K562 (cell line): ENCODE measurements at regions not wholly inside any gene's neighbourhood (a gene's known extent, or its start where the extent isn't known, plus 50 kb on each side); places are given as distances from the start of the nearest gene placed in this dataset.

Experiments used
- ATAC-seq: fragments of 200-7000 bp; cut with Tn5 transposase; 3 replicates; pipeline ENCODE4 v1.9.1; 2020; ENCODE audit warnings: moderate library complexity
- BruUV-seq: library from RNA; stranded (reverse); fragments of 400-500 nt; replicated peaks from 2 replicates; lab custom pipeline; 2021; lab: Mats Ljungman, UMichigan
- CTCF ChIA-PET: fragments of 300-600 bp; formaldehyde crosslinking; extraction: SDS; loops from one replicate; lab custom pipeline; 2021; ENCODE audit warnings: low intra/inter-chr PET ratio; lab: Yijun Ruan, JAX
- POLR2A ChIA-PET: fragments of 300-600, 350-650 bp; sonication (Branson Sonifier 250); formaldehyde crosslinking; extraction: SDS; loops from one replicate; lab custom pipeline; 2021; ENCODE audit warnings: antibody characterized with exemption, inconsistent platforms; lab: Yijun Ruan, JAX
- DNase-seq, 4 experiments: peaks; one replicate each; pipeline versions ENCODE4 v3.0.0 to v3.0.0-alpha.2; 2011 to 2018; ENCODE audit warnings: low spot score in 3 of 4, mixed read lengths in 3 of 4; ENCODE audit errors: extremely low read depth in 1 of 4
- FAIRE-seq: peaks from 2 replicates; lab custom pipeline; 2011; peaks lifted over from hg19 to GRCh38; lab: Jason Lieb, UNC
- H2AFZ ChIP-seq: 2 replicates; pipeline ENCODE4 v1.6.0; 2011; ENCODE audit warnings: low read depth, low read length, control low read depth, inconsistent platforms
- H3K27ac ChIP-seq: fragments of 200-600 bp; 3 replicates; pipeline ENCODE4 v1.8.0; 2011; ENCODE audit warnings: low read depth, mild to moderate bottlenecking, control low read depth, inconsistent platforms, low read length, moderate library complexity, mixed read lengths; ENCODE audit errors: extremely low read depth
- H3K27me3 ChIP-seq, 2 experiments: fragments of 300-600 bp in 1 of 2; 2 replicates in 1 of 2; 3 replicates in 1 of 2; pipeline versions ENCODE4 v1.6.0 to v1.8.0; 2011; ENCODE audit warnings: inconsistent platforms in 2 of 2, low read length in 2 of 2, mild to moderate bottlenecking in 1 of 2, mixed read lengths in 1 of 2, moderate library complexity in 1 of 2; ENCODE audit not compliant: control insufficient read depth in 2 of 2, insufficient read depth in 2 of 2
- H3K36me3 ChIP-seq: fragments of 300-600 bp; 3 replicates; pipeline ENCODE4 v1.8.0; 2011; ENCODE audit warnings: mild to moderate bottlenecking, low read length, inconsistent platforms; ENCODE audit not compliant: control insufficient read depth, insufficient read depth
- H3K4me1 ChIP-seq, 2 experiments: fragments of 200-600 bp in 1 of 2; replicated peaks in 1 of 2; 2 replicates in 1 of 2; 3 replicates in 1 of 2; pipeline versions ENCODE4 v1.5.1 to v1.8.0; 2011; ENCODE audit warnings: inconsistent platforms in 2 of 2, low read length in 2 of 2, mild to moderate bottlenecking in 1 of 2, mixed read lengths in 1 of 2, moderate library complexity in 1 of 2; ENCODE audit not compliant: control insufficient read depth in 2 of 2, insufficient read depth in 2 of 2
- H3K4me2 ChIP-seq: 2 replicates; pipeline ENCODE4 v1.6.1; 2011; ENCODE audit warnings: low read length, control low read depth, inconsistent platforms, mixed read lengths; ENCODE audit not compliant: insufficient read depth
- H3K4me3 ChIP-seq: fragments of 200-600 bp; sonication (generic), shearing (Covaris generic); 2 replicates; pipeline ENCODE4 v1.5.1; 2016; ENCODE audit warnings: control low read depth, inconsistent platforms
- H3K79me2 ChIP-seq: fragments of 200-600 bp; 3 replicates; pipeline ENCODE4 v1.8.0; 2011; ENCODE audit warnings: low read length, inconsistent platforms; ENCODE audit not compliant: control insufficient read depth, insufficient read depth
- H3K9ac ChIP-seq, 2 experiments: 2 replicates each; pipeline versions ENCODE4 v1.6.0 to v1.6.1; 2011; ENCODE audit warnings: low read depth in 2 of 2, low read length in 2 of 2, control low read depth in 1 of 2, inconsistent platforms in 1 of 2, mild to moderate bottlenecking in 1 of 2, mixed read lengths in 1 of 2; ENCODE audit not compliant: insufficient read depth in 1 of 2
- H3K9me1 ChIP-seq: one replicate; pipeline ENCODE4 v1.6.0; 2011; ENCODE audit warnings: inconsistent platforms, mild to moderate bottlenecking, low read length, moderate library complexity; ENCODE audit not compliant: control insufficient read depth, insufficient read depth
- H3K9me3 ChIP-seq: replicated peaks from 2 replicates; pipeline ENCODE4 v1.5.1; 2011; ENCODE audit warnings: low read depth, low read length, inconsistent platforms; ENCODE audit not compliant: control insufficient read depth, insufficient read depth
- H4K20me1 ChIP-seq: replicated peaks from 2 replicates; pipeline ENCODE4 v1.6.1; 2011; ENCODE audit warnings: low read length, inconsistent platforms, mixed read lengths; ENCODE audit not compliant: control insufficient read depth, insufficient read depth
- ADNP ChIP-seq: fragments of 200-800 bp; sonication (Bioruptor generic); IDR thresholded peaks from 2 replicates; pipeline ENCODE4 v1.6.1; 2016; ENCODE audit warnings: missing genetic modification characterization, missing compliant biosample characterization
- CBFA2T2 ChIP-seq: fragments of 450-650 bp; conservative IDR thresholded peaks from 2 replicates; pipeline ENCODE4 v1.6.1; 2017; ENCODE audit warnings: mild to moderate bottlenecking
- CEBPG ChIP-seq, 3 experiments: fragments of 200-800 bp in 1 of 3; sonication (Bioruptor generic) in 1 of 3; sonication (generic) in 1 of 3; formaldehyde crosslinking in 1 of 3; IDR thresholded peaks in 2 of 3; conservative IDR thresholded peaks in 1 of 3; 2 replicates each; pipeline versions ENCODE4 v1.6.1 to v1.8.0; 2016 to 2022; ENCODE audit warnings: missing compliant biosample characterization in 2 of 3, missing genetic modification characterization in 2 of 3, mild to moderate bottlenecking in 1 of 3, missing genetic modification reagents in 1 of 3
- CSDE1 ChIP-seq, 2 experiments: fragments of 450-650 bp; IDR thresholded peaks; 2 replicates each; pipeline ENCODE4 v1.6.1; 2016; ENCODE audit warnings: mild to moderate bottlenecking in 1 of 2
- CXXC5 ChIP-seq: fragments of 250-450 bp; sonication (Bioruptor Pico); IDR thresholded peaks from 2 replicates; pipeline ENCODE4 v1.8.0; 2022; ENCODE audit warnings: inconsistent platforms, mild to moderate bottlenecking, moderate library complexity
- FOXP1 ChIP-seq: sonication (generic); formaldehyde crosslinking; IDR thresholded peaks from 2 replicates; pipeline ENCODE4 v1.8.0; 2022; ENCODE audit warnings: mild to moderate bottlenecking, missing genetic modification reagents
- KDM2B ChIP-seq: fragments of 250-450 bp; sonication (Bioruptor Pico); IDR thresholded peaks from 2 replicates; pipeline ENCODE4 v1.8.0; 2021; ENCODE audit warnings: mild to moderate bottlenecking, moderate library complexity
- NFRKB ChIP-seq: fragments of 450-650 bp; IDR thresholded peaks from 2 replicates; pipeline ENCODE4 v1.6.1; 2016; ENCODE audit warnings: low read depth
- NFXL1 ChIP-seq: fragments of 450-650 bp; formaldehyde crosslinking; IDR thresholded peaks from 2 replicates; pipeline ENCODE4 v1.4.0; 2021; ENCODE audit warnings: mild to moderate bottlenecking
- RFX5 ChIP-seq: IDR thresholded peaks from 2 replicates; pipeline ENCODE4 v1.6.1; 2011; ENCODE audit warnings: low read depth, mild to moderate bottlenecking, improper control_type of control experiment, low read length
- THRAP3 ChIP-seq: fragments of 450-650 bp; IDR thresholded peaks from 2 replicates; pipeline ENCODE4 v1.6.1; 2016; ENCODE audit warnings: mild to moderate bottlenecking, inconsistent platforms, borderline replicate concordance
- ZNF274 ChIP-seq: IDR thresholded peaks from 2 replicates; pipeline ENCODE4 v1.6.1; 2011; ENCODE audit warnings: low read depth, mild to moderate bottlenecking, low read length, moderate library complexity, borderline replicate concordance
- ZNF699 ChIP-seq: fragments of 250-450 bp; sonication (Bioruptor Pico); IDR thresholded peaks from 2 replicates; pipeline ENCODE4 v1.8.0; 2021; ENCODE audit warnings: mild to moderate bottlenecking, moderate library complexity; ENCODE audit not compliant: insufficient replicate concordance
- WGBS: fragments of 100-300 bp; shearing (Covaris generic); methylation state at CpG from one replicate; pipeline ENCODE4 v1.1.6; 2016; ENCODE audit warnings: low coverage, mixed read lengths; ENCODE audit not compliant: insufficient coverage; ENCODE audit errors: missing lambda C conversion rate; 5-methylcytosine and 5-hydroxymethylcytosine counted together
- in situ Hi-C: fragments of 300-500 bp; cut with MboI; formaldehyde crosslinking; loops from 4 replicates; pipeline ENCODE4 v1.15.0; 2018; ENCODE audit warnings: inconsistent platforms, mixed read lengths
- intact Hi-C: fragments of 100-400 bp; cut with micrococcal nuclease; formaldehyde crosslinking; loops from 2 replicates; pipeline ENCODE4 v1.14.2; 2022
- TF ChIP-seq, protein P1 (sequence below): fragments of 250-450 bp; sonication (Bioruptor Pico); IDR thresholded peaks from 2 replicates; pipeline ENCODE4 v1.4.0; 2020
- TF ChIP-seq, protein P2 (sequence below): fragments of 250-450 bp; sonication (Bioruptor Pico); IDR thresholded peaks from 2 replicates; pipeline ENCODE4 v1.6.1; 2021; ENCODE audit warnings: mild to moderate bottlenecking

DNA sequence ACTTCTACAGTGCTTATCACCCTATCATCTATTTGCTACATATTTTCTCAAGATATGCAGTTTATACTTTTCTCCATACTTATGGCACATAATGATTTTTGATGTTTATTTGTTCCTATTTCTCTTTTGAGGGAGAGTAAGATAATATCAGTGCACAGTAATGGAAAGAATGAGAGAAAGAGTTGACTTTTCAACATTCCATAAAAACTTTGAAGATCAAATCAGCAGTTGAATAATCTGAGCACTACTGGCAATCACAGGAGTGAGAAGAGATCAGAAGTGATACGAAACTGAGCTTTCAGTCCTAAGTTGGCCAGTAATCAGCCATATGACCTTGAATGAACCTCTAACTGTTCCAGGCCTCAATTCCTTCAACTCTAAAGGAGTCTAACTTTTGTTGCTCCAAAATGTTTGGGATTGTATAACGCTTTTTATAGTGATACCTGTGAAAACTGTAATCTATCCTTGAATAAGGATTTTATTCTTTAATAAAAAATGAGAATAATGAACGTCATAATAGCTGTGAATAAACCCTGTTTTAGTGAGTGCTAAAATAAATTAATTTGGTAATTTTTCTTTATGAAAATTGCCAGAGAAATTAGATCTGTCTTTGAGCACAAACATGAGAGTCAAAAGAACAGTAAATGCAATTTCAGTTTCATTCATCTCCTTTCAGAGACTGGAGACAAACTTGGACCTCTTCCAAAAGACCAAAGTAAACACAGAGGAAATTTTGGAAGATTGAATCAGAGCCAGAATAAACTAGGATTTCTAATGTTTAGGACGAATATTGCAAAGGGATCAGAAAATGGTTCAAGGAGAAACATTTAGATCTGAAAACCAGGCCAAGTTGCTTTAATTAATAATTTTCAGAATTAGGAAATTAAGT, 309.9 kb downstream of the ADGRL2 start:
- intact Hi-C loops = no loop called here
- Histone ChIP-seq H3K4me1 (no peaks in the 10 kb centered on the region), H3K27ac (no peak overlapping the region), H3K9me3 (no peaks in the 10 kb centered on the region), H3K27me3 (no peaks in the 10 kb centered on the region), H3K36me3 (no peaks in the 10 kb centered on the region), H3K79me2 (no peaks in the 10 kb centered on the region), H3K9ac (no peak overlapping the region), H2AFZ (no peak overlapping the region), H4K20me1 (no peaks in the 10 kb centered on the region), H3K4me3 (no peak overlapping the region), H3K9me1 (no peaks in the 10 kb centered on the region), H3K4me2 (no peak overlapping the region)
- BruUV-seq = no TSS peak
- ChIA-PET CTCF (no interaction called here), POLR2A (no interaction called here)
- in situ Hi-C loops = no loop called here
- TF ChIP-seq ADNP (tag) = no peak
- no peak for DNase-seq
- WGBS = 0% methylated on average over 4 of the region's 4 CpGs
- no peak for FAIRE-seq
- no peak for ATAC-seq

DNA sequence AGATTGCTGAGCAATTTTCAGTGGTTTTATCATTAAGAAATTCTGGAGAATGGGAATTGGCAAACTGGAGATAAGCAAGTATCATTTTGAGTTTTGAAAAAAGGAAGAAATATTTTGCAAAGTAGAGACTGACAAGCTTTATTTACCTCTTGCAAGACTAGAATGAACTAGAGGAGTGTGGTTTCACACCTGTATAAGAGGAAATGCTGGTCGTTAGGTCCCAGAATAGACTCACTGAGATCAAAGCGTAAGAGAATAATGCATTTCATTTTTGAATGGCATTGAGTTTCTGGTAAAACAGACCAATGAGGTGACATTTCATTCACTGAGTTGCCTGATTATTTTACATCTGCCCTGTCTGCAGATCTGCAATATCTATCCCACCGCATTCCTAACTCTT, 308.1 kb downstream of the ADGRL2 start:
- BruUV-seq = no TSS peak
- no peaks in the 10 kb centered on the region for H4K20me1 ChIP-seq
- in situ Hi-C loops = no loop called here
- no peak overlapping the region for H3K4me3 ChIP-seq
- H3K79me2 ChIP-seq = no peaks in the 10 kb centered on the region
- no peaks in the 10 kb centered on the region for H3K9me3 ChIP-seq
- no peaks in the 10 kb centered on the region for H3K4me1 ChIP-seq
- FAIRE-seq = no peak
- 4% methylated on average over 3 of the region's 3 CpGs for WGBS
- H3K27ac ChIP-seq = no peak overlapping the region
- no peak for ATAC-seq
- DNase-seq = no peak
- no peaks in the 10 kb centered on the region for H3K36me3 ChIP-seq
- H3K9ac ChIP-seq = no peak overlapping the region
- no peak overlapping the region for H2AFZ ChIP-seq
- no peak overlapping the region for H3K4me2 ChIP-seq
- intact Hi-C loops = no loop called here
- ChIA-PET CTCF (no interaction called here), POLR2A (no interaction called here)
- H3K27me3 ChIP-seq = no peaks in the 10 kb centered on the region
- no peaks in the 10 kb centered on the region for H3K9me1 ChIP-seq
- TF ChIP-seq CSDE1 (IDR thresholded peaks at IDR 0.05) (no peak), ZNF699 (no peak), THRAP3 (no peak), NFRKB (no peak), ZNF274 (no peak), CXXC5 (no peak), FOXP1 (CRISPR knock-in tag) (no peak), KDM2B (no peak), CBFA2T2 (no peak), RFX5 (no peak), NFXL1 (CRISPR knock-in tag) (no peak), CEBPG (CRISPR knock-in tag; IDR thresholded peaks at IDR 0.05) (no peak), CEBPG (tag; conservative IDR thresholded peaks at IDR 0.05 in 1 of 2, IDR thresholded peaks at IDR 0.05 in 1 of 2) (no peak)
- TF ChIP-seq, protein P1, sequence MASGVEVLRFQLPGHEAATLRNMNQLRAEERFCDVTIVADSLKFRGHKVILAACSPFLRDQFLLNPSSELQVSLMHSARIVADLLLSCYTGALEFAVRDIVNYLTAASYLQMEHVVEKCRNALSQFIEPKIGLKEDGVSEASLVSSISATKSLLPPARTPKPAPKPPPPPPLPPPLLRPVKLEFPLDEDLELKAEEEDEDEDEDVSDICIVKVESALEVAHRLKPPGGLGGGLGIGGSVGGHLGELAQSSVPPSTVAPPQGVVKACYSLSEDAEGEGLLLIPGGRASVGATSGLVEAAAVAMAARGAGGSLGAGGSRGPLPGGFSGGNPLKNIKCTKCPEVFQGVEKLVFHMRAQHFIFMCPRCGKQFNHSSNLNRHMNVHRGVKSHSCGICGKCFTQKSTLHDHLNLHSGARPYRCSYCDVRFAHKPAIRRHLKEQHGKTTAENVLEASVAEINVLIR (CRISPR knock-in tag) = no peak
- TF ChIP-seq, protein P2, sequence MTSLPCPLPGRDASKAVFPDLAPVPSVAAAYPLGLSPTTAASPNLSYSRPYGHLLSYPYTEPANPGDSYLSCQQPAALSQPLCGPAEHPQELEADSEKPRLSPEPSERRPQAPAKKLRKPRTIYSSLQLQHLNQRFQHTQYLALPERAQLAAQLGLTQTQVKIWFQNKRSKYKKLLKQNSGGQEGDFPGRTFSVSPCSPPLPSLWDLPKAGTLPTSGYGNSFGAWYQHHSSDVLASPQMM (CRISPR knock-in tag) = no peak
